Thyroid gland (tissue), 4 donors: ENCODE measurements at regions not wholly inside any gene's neighbourhood (a gene's known extent, or its start where the extent isn't known, plus 50 kb on each side); places are given as distances from the start of the nearest gene placed in this dataset.

ENCODE experiments used
- CTCF ChIP-seq, 6 experiments: fragments of 200-600 bp in 3 of 6; fragments of 450-650 bp in 3 of 6; sonication (generic) in 3 of 6; IDR thresholded peaks; one replicate each; pipeline ENCODE4 v1.5.1; 2016 to 2019; ENCODE audit warnings: antibody characterized with exemption in 6 of 6, mild to moderate bottlenecking in 2 of 6, inconsistent platforms in 1 of 6, moderate library complexity in 1 of 6
- POLR2A ChIP-seq, 2 donors: fragments of 450-650 bp; IDR thresholded peaks; one replicate each; pipeline ENCODE4 v1.6.1; 2017; ENCODE audit warnings: antibody characterized with exemption in 2 of 2, mild to moderate bottlenecking in 2 of 2, moderate library complexity in 1 of 2

GRCh38 chr4:157527954-157528353, 307.4 kb downstream of the GRIA2 start:
- TF ChIP-seq CTCF (IDR thresholded peaks at IDR 0.05) (no peak), POLR2A (IDR thresholded peaks at IDR 0.05) (no peak)
